ENCODE measurements at regions not wholly inside any gene's neighbourhood (a gene's known extent, or its start where the extent isn't known, plus 50 kb on each side); places are given as distances from the start of the nearest gene placed in this dataset.

- TF ChIP-seq SUZ12 (IDR thresholded peaks at IDR 0.05; ENCODE audit: extremely low read depth, insufficient read depth, insufficient read length) (no peak), YY1 (IDR thresholded peaks at IDR 0.05; ENCODE audit: insufficient read depth, insufficient read length) (no peak), ZNF274 (IDR thresholded peaks at IDR 0.05; ENCODE audit: low read depth, low read length) (no peak)
Observed at GRCh38 chr7:54904130-54904529, 114.7 kb upstream of the EGFR start.
